HG03354 (cell line): ENCODE measurements at regions not wholly inside any gene's neighbourhood (a gene's known extent, or its start where the extent isn't known, plus 50 kb on each side); places are given as distances from the start of the nearest gene placed in this dataset.
A peak's percentile ranks its signal among the peaks of the same experiment; 100 is the strongest.
"Not testable (repeated sequence)": the region's sequence is repeated elsewhere in the genome, so short reads cannot be mapped to it uniquely, and the experiment has no call there.

Source experiments
- ATAC-seq: cut with Tn5 transposase; IDR thresholded peaks from one replicate; pipeline ENCODE4 v1.9.1; 2021; ENCODE audit warnings: mild to moderate bottlenecking; ENCODE audit not compliant: unreplicated experiment, poor library complexity, severe bottlenecking

DNA sequence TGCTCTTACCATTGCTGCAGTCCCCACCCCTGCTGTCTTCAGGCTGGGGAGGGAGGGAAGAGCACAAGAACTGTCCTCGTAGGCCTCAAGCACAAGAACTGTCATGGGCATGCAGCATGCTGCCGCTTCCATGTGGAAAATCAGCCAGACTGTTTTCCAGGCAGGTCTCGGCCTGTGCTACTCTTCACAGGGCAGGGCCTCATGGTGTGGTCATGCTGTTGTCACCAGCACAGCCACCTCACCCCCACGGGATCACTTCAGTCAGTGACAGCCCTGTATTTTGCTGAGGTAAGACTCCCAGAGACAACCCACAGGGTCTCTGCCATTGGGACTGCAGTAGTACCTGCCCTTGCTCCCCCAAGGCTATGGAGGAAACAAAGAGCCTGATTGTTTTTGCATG is 205.3 kb downstream of the NAP1L3 start:
- ATAC-seq: no peak

DNA sequence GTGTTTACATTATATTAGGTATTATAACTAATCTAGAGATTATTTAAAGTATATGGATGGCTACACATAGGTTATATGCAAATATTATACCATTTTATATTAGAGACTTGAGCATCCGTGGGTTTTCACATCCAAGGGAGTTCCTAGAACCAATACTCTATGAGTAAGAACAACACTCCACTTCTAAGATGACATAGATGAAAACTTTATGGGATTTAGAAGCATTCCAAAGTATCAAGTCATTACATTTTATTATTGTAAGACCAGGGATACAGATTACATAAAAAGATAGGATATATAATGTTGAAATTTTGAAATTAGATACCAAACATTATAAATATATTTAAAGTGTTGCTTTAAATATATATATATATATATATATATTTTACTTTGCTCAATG is 207.0 kb downstream of the NAP1L3 start:
- no peak for ATAC-seq

- no peak for ATAC-seq
Measured at GRCh38 chrX:93461060-93461459, 212.3 kb downstream of the NAP1L3 start.

GRCh38 chrX:93454509-93454908 is 218.9 kb downstream of the NAP1L3 start:
- no peak for ATAC-seq

GRCh38 chrX:93434721-93435120 is 238.7 kb downstream of the NAP1L3 start:
- not testable (repeated sequence) for ATAC-seq

DNA sequence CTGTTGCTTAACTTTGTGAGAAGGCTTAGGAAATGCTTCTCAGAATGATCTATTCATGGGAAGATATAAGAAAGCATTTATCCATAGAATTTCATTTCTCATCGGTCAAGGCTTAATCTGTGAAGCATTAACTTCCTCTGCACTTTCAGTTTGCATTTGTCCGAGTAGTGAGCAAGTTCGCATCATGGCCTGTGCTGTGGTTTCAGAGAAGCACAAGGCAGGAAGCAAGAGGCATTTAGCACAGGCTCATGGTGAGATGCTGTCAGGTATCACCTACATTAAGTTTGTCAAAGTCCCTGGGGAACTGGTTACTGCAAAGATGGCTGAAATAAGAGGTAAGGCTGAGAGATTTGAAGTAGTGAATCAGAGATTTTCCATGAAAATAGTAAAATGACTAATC is 244.9 kb downstream of the NAP1L3 start:
- ATAC-seq: no peak

GRCh38 chrX:93422693-93423092 is 250.7 kb downstream of the NAP1L3 start:
- ATAC-seq: peak; percentile 92

DNA sequence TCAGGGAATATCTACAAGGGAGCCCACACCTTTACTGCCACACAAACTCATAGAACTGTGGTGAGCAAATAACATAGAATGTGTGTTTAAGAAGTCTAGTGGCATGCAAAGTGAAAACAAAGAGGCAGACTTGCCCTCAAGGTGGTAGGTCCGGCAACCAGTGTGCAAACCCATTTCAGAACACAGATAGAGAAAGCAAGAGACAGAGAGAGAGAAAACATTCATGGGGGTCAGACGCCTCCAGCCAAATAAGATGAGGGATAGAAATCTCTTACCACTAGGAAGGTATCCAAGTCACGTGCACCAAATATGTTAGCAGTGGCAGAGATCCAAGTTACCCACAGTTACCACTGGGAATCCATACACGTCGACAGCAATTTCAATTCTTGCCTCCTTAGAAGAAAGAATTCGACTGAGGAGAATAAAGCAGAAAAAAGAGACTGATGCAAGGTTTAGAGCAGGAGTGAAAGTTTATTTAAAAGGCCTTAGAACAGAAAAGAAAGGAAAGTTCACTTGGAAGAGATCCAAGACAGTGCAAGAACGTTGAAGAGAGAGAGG is 252.8 kb downstream of the NAP1L3 start:
- ATAC-seq: no peak

- ATAC-seq: no peak
Measured at GRCh38 chrX:93420090-93420489, 253.3 kb downstream of the NAP1L3 start.

DNA sequence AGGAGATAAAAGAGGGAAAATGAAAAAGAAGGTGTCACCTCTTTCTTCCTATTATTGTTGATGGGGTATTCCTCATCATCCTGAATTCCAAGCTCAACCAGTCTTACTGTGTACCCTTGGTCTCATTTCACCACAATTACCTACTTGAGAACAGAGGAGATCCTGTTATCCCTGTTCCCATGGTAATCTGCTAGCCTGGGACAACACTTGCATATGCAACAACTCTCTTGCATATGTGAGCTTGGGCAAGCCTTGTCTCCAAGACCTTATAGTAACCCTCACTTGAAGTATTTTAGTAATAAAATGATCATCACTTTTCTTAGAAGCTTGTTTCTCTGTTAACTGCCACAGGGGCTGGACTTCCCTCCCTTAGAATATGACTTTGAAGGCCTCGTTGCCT is 253.7 kb downstream of the NAP1L3 start:
- no peak for ATAC-seq

GRCh38 chrX:93404121-93404520 is 269.3 kb downstream of the NAP1L3 start:
- no peak for ATAC-seq

DNA sequence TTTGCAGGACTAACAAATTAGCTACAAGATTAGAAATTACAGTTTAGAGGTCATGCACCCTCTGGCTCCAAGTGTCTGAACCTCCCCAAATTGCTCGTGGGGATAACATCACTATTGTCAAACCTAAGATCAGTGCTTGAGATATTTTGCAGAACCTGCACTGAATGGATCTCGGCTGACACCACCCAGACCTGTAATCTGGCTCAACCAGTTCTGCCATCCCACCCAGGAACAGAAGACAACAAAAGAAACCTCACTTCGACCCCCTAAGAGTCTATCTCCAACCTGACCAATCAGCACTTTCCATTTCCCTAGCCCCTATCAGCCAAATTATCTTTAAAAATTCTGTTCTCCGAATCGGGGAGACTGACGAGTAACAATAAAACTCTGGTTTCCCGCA is 318.7 kb downstream of the NAP1L3 start:
- no peak for ATAC-seq

GRCh38 chrX:93346309-93346708 is 327.1 kb downstream of the NAP1L3 start:
- no peak for ATAC-seq

DNA sequence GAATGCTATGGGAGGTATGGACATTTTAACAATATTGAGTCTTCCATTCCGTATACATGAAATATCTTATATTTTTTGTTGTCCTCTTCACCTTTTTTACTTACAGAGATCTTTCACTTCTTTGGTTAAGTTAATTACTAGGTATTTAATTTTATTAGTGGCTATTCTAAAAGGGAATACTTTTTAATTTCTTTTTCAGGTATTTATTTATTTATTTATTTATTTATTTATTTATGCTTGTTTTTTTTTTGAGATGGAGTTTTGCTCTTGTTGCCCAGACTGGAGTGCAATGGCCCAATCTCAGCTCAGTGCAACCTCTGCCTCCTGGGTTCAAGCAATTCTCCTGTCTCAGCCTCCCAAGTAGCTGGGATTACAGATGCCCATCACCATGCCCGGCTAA is 329.1 kb downstream of the NAP1L3 start:
- ATAC-seq: not testable (repeated sequence)

DNA sequence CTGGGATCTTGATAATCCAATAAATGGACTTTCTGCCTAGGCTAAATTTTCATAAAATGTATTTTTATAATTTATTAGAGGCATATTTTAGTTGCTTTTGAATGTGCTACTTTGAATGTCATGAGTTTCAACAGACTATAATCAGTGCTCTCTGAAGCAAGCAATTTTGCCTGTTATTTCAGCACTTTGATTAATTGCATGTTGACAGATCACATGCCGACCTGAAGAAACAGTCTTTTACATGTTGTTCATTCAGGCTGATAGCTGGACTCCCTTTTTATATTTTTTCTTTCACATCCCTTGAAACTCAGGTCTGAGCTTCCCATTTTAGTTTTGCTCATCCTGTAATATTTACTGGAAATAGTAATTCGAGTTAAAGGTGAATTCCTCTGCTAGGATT is 341.0 kb downstream of the NAP1L3 start:
- ATAC-seq: no peak

DNA sequence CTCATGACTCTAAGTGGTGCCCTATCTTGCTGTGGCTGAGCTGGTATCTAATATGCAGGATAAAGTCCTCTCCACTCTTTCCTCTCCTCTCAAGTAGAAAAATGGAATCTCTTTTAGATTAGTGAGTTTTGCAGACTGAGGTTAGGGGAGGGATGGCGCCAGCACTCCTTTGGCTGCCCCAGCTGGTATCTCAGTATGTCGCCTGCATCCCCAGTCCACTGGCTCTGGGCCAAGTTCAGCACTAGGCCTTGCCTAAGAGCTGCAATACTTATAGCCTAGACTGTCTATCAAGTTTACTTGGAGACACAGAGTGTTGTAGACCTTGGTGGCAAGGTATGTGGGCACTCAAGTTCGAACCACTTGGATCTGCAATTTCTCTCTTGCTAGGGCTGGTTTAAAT is 351.3 kb downstream of the NAP1L3 start:
- no peak for ATAC-seq

DNA sequence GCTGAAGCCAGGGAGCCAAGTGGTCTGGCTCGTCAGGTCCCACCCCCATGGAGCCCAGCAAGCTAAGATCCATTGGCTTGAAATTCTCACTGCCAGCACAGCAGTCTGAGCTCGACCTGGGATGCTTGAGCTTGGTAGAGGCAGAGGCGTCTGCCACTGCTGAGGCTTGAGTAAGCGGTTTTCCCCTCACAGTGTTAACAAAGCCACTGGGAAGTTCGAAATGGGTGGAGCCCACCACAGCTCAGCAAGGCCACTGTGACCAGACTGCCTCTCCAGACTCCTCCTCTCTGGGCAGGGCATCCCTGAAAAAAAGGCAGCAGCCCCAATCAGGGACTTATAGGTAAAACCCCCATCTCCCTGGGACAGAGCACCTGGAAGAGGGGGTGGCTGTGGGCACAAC is 353.8 kb downstream of the NAP1L3 start:
- no peak for ATAC-seq
